ENCODE measurements at regions not wholly inside any gene's neighbourhood (a gene's known extent, or its start where the extent isn't known, plus 50 kb on each side); places are given as distances from the start of the nearest gene placed in this dataset.

- H3K23ac ChIP-seq (ENCODE audit: low read depth, low read length) = no peak overlapping the region
These were observed 155.5 kb downstream of the CD8B2 start for GRCh38 chr2:106642679-106643078.

More at GRCh38 chr2:106642679-106643078, 155.5 kb downstream of the CD8B2 start:
- no peak overlapping the region for H2AFZ ChIP-seq (replicated peaks; ENCODE audit: low read length, poor library complexity)
- H3K9ac ChIP-seq (ENCODE audit: low read depth, low read length) = no peak overlapping the region
- no peak overlapping the region for H3K27ac ChIP-seq (ENCODE audit: insufficient read depth, low read length)
- in situ Hi-C loops (cut with MboI; ENCODE audit: low sequenced_read_pairs) (loop anchor here (25.0 kb wide), 1 partner anchor 1545 kb away; no protein-coding TSS in a partner anchor), intact Hi-C loops (cut with micrococcal nuclease) (no loop called here), dilution Hi-C loops (cut with HindIII; ENCODE audit: low sequenced_read_pairs, unreplicated experiment) (no loop called here)
- H4K5ac ChIP-seq (ENCODE audit: low read depth, low read length) = no peak overlapping the region
- H3K56ac ChIP-seq (ENCODE audit: extremely low read depth, insufficient read depth, low read length) = no peak overlapping the region
- no peaks in the 10 kb centered on the region for H3K9me1 ChIP-seq (ENCODE audit: insufficient read depth, low read length)
- H2BK120ac ChIP-seq (ENCODE audit: low read depth, low read length) = no peak overlapping the region
- H4K20me1 ChIP-seq (ENCODE audit: insufficient read depth, low read length) = no peaks in the 10 kb centered on the region
- no peak overlapping the region for H4K91ac ChIP-seq (ENCODE audit: insufficient read depth, low read depth, low read length)
- CTCF ChIA-PET = no interaction called here
- no peaks in the 10 kb centered on the region for H3K36me3 ChIP-seq (ENCODE audit: control insufficient read depth, insufficient read depth, low read length)
- H3K79me1 ChIP-seq (ENCODE audit: low read depth in 1 of 2, low read length in 2 of 2) = no peaks in the 10 kb centered on the region
- no peak overlapping the region for H2BK5ac ChIP-seq (ENCODE audit: low read depth, low read length, poor library complexity, severe bottlenecking)
- H2BK20ac ChIP-seq (ENCODE audit: low read depth, low read length) = no peak overlapping the region
- no peaks in the 10 kb centered on the region for H3K9me3 ChIP-seq (ENCODE audit: control insufficient read depth, insufficient read depth, low read length)
- H4K8ac ChIP-seq (ENCODE audit: low read depth in 2 of 2, low read length in 2 of 2) = no peak overlapping the region
- H2AK5ac ChIP-seq (ENCODE audit: low read depth, low read length) = no peak overlapping the region
- no peak overlapping the region for H3K4me2 ChIP-seq (ENCODE audit: low read depth, low read length)
- H3K4me1 ChIP-seq (ENCODE audit: control insufficient read depth, insufficient read depth, low read length) = no peaks in the 10 kb centered on the region
- no peak overlapping the region for H3K4ac ChIP-seq (ENCODE audit: low read depth, low read length)
- DNase-seq (no peak), ATAC-seq (ENCODE audit: low read depth) (no peak)
- BruUV-seq (replicated peaks) = no TSS peak
- no peaks in the 10 kb centered on the region for H3K27me3 ChIP-seq (ENCODE audit: control insufficient read depth, insufficient read depth, low read length)
- H3K18ac ChIP-seq (ENCODE audit: low read depth, low read length) = no peak overlapping the region
- H3K14ac ChIP-seq (replicated peaks; ENCODE audit: low read depth, low read length) = no peak overlapping the region
- no peak overlapping the region for H2BK15ac ChIP-seq (ENCODE audit: low read depth, low read length)
- H3K4me3 ChIP-seq (ENCODE audit: insufficient read depth, low read depth, low read length) = no peak overlapping the region
- POLR2A ChIA-PET (ENCODE audit: unreplicated experiment) = no interaction called here
- no peak for TF ChIP-seq SMC3 (IDR thresholded peaks at IDR 0.05; ENCODE audit: low read depth, low read length)
- TF ChIP-seq BHLHE40 (IDR thresholded peaks at IDR 0.05; ENCODE audit: low read depth, low read length) = no peak
- no peak for TF ChIP-seq MAZ (IDR thresholded peaks at IDR 0.05; ENCODE audit: borderline replicate concordance, low read depth, low read length)
- no peak overlapping the region for H2AK9ac ChIP-seq (replicated peaks; ENCODE audit: low read depth, low read length, poor library complexity)

All from IMR-90 (cell line).